ENCODE measurements at regions not wholly inside any gene's neighbourhood (a gene's known extent, or its start where the extent isn't known, plus 50 kb on each side); places are given as distances from the start of the nearest gene placed in this dataset.
A peak's percentile ranks its signal among the peaks of the same experiment; 100 is the strongest.

- H3K36me3 ChIP-seq, result no peaks in the 10 kb centered on the region
- no peaks in the 10 kb centered on the region for H3K9me3 ChIP-seq
These were observed 174.3 kb upstream of the DUSP10 start for GRCh38 chr1:221916176-221916575.

GRCh38 chr1:221915764-221916163, 173.9 kb upstream of the DUSP10 start:
- no peak for TF ChIP-seq POLR2AphosphoS5 (IDR thresholded peaks at IDR 0.05)
- no peak for TF ChIP-seq POLR2A (IDR thresholded peaks at IDR 0.05)
- no peak for TF ChIP-seq CTCF (IDR thresholded peaks at IDR 0.05)
- TF ChIP-seq EP300 (IDR thresholded peaks at IDR 0.05), result no peak
- intact Hi-C loops (cut with DNase I; ENCODE audit: low total_unique reads), result no loop called here
- Histone ChIP-seq H3K36me3 (no peaks in the 10 kb centered on the region), H3K27me3 (no peaks in the 10 kb centered on the region), H3K27ac (no peak overlapping the region), H3K4me1 (no peaks in the 10 kb centered on the region), H3K9me3 (no peaks in the 10 kb centered on the region), H3K4me3 (no peak overlapping the region)
- 65 to 82% (median 70%) methylated on average over 2 of the region's 2 CpGs for WGBS, 5 donors
- DNase-seq, result no peak

More at GRCh38 chr1:221916176-221916575, 174.3 kb upstream of the DUSP10 start:
- whole genome bisulfite sequencing, 5 donors, result 81 to 95% (median 91%) methylated on average over 5 of the region's 5 CpGs
- no peak overlapping the region for H3K4me3 ChIP-seq
- intact Hi-C loops (cut with DNase I; ENCODE audit: low total_unique reads), result no loop called here
- DNase-seq, result peak in 1 of 2 donors; percentile 12
- H3K27me3 ChIP-seq, result no peaks in the 10 kb centered on the region
- no peak overlapping the region for H3K27ac ChIP-seq
- no peaks in the 10 kb centered on the region for H3K4me1 ChIP-seq
- TF ChIP-seq POLR2AphosphoS5 (IDR thresholded peaks at IDR 0.05) (no peak), POLR2A (IDR thresholded peaks at IDR 0.05) (no peak), EP300 (IDR thresholded peaks at IDR 0.05) (no peak), CTCF (IDR thresholded peaks at IDR 0.05) (no peak)

GRCh38 chr1:221913351-221913892, 171.5 kb upstream of the DUSP10 start:
- Histone ChIP-seq H3K4me1 (no peaks in the 10 kb centered on the region), H3K27ac (no peak overlapping the region), H3K4me3 (no peak overlapping the region), H3K27me3 (no peaks in the 10 kb centered on the region), H3K36me3 (no peaks in the 10 kb centered on the region), H3K9me3 (no peaks in the 10 kb centered on the region)
- WGBS, 5 donors, result 50 to 69% (median 63%) methylated on average over 3 of the region's 3 CpGs
- intact Hi-C loops (cut with DNase I; ENCODE audit: low total_unique reads), result no loop called here
- no peak for DNase-seq
- TF ChIP-seq POLR2A (IDR thresholded peaks at IDR 0.05) (no peak), EP300 (IDR thresholded peaks at IDR 0.05) (no peak), CTCF (IDR thresholded peaks at IDR 0.05) (no peak), POLR2AphosphoS5 (IDR thresholded peaks at IDR 0.05) (no peak)

GRCh38 chr1:221912230-221912629, 170.3 kb upstream of the DUSP10 start:
- no peak for TF ChIP-seq CTCF (IDR thresholded peaks at IDR 0.05)
- no peaks in the 10 kb centered on the region for H3K27me3 ChIP-seq
- DNase-seq, result no peak
- no peak overlapping the region for H3K4me3 ChIP-seq
- intact Hi-C loops (cut with DNase I; ENCODE audit: low total_unique reads), result no loop called here
- no peak overlapping the region for H3K27ac ChIP-seq
- H3K4me1 ChIP-seq, result no peaks in the 10 kb centered on the region
- no peaks in the 10 kb centered on the region for H3K9me3 ChIP-seq
- H3K36me3 ChIP-seq, result no peaks in the 10 kb centered on the region

Measured in stomach (tissue), 8 donors.